ENCODE measurements at regions not wholly inside any gene's neighbourhood (a gene's known extent, or its start where the extent isn't known, plus 50 kb on each side); places are given as distances from the start of the nearest gene placed in this dataset.

GRCh38 chr22:47674600-47674999 is 912.1 kb downstream of the TBC1D22A start:
- TF ChIP-seq CTCF (IDR thresholded peaks at IDR 0.05; ENCODE audit: low read length) (no peak), EZH2 (optimal IDR thresholded peaks at IDR 0.05; ENCODE audit: low read depth, low read length) (no peak)

Measured in MM.1S (cell line).